GM18519 (cell line): ENCODE measurements at regions not wholly inside any gene's neighbourhood (a gene's known extent, or its start where the extent isn't known, plus 50 kb on each side); places are given as distances from the start of the nearest gene placed in this dataset.

Experiments
- ATAC-seq: cut with Tn5 transposase; IDR thresholded peaks from one replicate; pipeline ENCODE4 v1.9.1; 2021; ENCODE audit warnings: mild to moderate bottlenecking, moderate library complexity; ENCODE audit not compliant: unreplicated experiment, low FRiP score

GRCh38 chr3:118380576-118380975, 654.1 kb downstream of the IGSF11 start:
- ATAC-seq = no peak

- ATAC-seq = no peak
Measured at GRCh38 chr3:118396491-118396890, 638.2 kb downstream of the IGSF11 start.

DNA sequence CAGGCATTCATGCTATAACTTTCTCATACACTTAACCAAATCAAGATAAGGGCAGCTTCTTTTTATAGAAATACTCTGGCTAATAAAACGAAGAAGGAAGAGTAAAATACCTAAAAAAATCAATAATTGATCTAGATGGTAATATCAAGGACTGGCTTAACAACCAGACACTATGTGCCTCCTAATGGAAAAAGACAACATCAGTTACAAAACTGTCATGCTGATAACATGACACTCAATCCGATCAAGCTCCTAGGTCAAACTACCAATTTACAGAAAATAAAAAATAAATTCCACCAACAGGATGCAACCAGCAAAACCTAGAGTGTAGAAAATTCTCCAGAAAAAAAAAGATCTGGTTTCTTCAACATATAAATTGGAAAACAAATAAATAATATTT, 634.6 kb downstream of the IGSF11 start:
- no peak for ATAC-seq

DNA sequence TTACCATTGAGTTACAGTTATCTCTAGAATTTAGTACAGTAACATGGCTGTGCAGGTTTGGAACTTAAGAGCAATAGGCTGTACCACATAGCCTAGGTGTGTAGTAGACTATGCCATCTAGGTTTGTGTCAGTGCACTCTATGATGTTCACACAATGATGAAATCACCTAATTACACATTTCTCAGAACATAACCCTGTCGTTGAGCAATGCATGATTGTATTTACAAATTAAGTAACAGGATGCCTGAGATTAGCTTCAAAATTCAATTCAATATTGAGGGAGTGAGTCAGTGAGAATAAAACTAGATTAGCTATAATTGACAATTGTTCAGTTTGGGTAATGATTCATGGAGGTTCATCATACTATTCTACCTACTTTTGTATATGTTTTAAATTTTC, 633.8 kb downstream of the IGSF11 start:
- ATAC-seq = no peak

DNA sequence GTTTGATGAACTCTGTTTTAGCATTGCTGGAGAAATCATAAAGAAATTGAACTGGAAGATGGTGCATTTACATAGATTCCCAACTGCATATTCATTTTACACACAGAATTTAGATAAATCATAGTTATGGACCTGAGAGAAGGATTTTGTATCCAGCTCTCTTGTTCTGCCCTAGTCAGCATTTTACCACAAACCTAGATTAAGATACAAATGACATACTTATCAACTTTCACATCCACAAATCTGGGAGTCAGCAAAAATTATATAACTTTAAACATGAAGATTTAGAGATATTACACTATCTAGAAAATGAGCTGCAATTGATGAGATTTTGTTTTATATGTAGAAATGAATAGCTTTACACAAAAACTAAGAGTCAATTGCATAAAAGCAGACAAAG, 632.8 kb downstream of the IGSF11 start:
- no peak for ATAC-seq

- no peak for ATAC-seq
Measured at GRCh38 chr3:118402971-118403370, 631.7 kb downstream of the IGSF11 start.

GRCh38 chr3:118406562-118406961, 628.1 kb downstream of the IGSF11 start:
- ATAC-seq = no peak

DNA sequence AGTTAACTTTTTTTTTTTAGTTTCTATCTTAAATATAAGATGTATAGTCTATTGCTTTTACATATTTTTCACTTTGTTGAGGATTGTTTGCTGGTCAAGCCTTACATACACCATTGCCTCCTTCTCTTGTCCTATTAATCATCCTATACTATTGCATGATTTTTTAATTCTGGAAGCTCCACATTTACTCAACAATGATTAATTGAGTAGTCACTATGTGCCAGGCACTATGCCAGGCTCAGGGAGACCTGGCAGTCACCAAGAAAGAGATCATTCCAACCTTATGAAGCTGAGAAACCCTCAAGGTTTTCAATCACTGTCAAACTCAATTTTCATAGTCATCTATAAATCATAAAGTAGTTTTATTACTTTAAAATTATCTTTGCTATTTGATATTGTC, 626.2 kb downstream of the IGSF11 start:
- no peak for ATAC-seq

DNA sequence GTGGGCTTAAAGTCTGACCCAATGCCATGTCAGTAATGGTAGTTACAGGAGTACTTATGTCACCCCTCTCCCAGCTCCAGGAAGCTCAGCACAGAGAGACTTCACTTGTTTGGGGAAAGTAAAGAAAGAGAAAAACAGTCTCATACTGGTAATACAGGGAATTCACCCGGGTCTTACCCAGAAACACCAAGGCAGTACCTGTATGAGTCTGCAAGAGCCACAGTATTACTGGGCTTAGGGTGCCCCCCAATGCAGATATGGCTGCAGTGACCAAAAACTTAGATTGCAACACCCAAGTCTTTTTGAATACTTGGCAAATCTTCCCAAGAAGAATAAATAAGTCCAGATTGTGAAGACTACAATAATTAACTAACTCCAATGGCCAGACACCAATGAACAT, 622.1 kb downstream of the IGSF11 start:
- ATAC-seq = peak; percentile 87

DNA sequence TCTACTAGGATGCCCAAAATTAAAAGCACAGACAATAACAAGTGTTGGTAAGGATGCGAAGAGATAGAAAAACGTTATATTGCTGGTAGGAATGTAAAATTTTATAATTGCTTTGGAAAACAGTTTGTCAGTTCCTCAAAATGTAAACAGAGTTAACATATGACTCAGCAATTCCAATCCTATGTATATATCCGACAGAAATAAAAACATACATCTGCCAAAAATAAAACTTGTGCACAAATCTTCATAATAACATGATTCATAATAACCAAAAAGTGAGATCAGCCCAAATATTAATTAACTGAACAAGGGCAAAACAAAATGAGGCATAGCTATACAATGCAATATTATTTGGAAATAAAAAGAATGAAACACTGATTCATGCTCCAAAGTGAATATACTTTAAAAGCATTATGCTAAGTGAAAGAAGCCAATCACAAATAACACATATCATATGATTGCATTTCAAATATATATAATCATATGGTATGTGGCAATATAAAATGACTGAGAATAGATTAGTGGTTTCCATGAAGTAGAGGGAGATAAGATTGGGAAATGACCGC, 609.3 kb downstream of the IGSF11 start:
- ATAC-seq = no peak

- no peak for ATAC-seq
Measured at GRCh38 chr3:118433825-118434224, 600.8 kb downstream of the IGSF11 start.

- no peak for ATAC-seq
Measured at GRCh38 chr3:118435851-118436350, 598.7 kb downstream of the IGSF11 start.

DNA sequence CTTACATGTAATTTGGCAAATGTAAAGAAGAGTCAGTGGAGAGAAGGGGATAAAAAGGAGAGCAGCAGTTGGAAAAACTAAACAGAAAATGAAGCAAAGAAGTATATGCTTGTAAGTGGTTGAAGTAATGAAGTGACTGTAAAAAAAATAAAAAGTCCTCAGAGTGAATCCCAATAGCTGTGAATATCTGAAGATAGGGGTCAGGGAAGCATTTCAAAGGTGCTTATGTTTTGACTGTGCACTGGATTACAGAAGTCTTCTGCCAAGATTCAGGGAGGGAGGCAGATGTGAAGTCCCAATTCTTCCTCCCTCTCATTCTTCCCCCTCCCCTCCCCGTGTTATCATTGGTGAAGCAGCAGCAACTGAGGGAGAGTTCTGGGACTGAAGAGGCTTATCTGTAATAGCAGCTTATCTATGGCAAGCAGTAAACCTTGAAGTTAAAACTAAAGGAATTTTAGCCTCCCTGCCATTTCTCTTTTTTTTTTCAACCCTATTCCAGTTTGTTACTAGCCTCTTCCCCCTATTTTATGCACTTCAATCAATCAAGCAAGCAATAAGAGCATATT, 597.9 kb downstream of the IGSF11 start:
- ATAC-seq = no peak

DNA sequence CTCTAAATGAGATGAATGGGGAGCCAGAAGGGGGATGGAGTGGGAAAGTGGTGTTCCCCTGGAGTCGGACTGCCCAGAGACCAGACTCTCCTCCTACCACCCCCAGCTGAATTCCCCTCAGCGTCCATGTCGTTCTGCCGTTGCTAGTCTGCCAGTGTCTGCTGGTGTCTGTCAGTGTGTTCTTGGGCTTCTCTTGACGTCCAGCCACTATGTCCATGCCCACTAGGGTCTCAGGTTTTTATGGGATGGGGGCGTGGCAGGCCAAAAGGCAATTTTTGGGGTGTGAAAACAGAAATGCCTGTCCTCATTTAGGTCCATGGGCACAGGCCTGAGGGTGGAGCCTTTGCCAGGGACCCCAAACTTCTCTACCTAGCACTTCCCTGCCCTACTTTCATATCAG, 589.6 kb downstream of the IGSF11 start:
- ATAC-seq = no peak

GRCh38 chr3:118447339-118447738, 587.3 kb downstream of the IGSF11 start:
- ATAC-seq = no peak

GRCh38 chr3:118466795-118467330, 567.8 kb downstream of the IGSF11 start:
- no peak for ATAC-seq

GRCh38 chr3:118468801-118469200, 565.8 kb downstream of the IGSF11 start:
- ATAC-seq = no peak

GRCh38 chr3:118472586-118472985, 562.1 kb downstream of the IGSF11 start:
- peak; percentile 46 for ATAC-seq

GRCh38 chr3:118473343-118473742, 561.3 kb downstream of the IGSF11 start:
- ATAC-seq = no peak

DNA sequence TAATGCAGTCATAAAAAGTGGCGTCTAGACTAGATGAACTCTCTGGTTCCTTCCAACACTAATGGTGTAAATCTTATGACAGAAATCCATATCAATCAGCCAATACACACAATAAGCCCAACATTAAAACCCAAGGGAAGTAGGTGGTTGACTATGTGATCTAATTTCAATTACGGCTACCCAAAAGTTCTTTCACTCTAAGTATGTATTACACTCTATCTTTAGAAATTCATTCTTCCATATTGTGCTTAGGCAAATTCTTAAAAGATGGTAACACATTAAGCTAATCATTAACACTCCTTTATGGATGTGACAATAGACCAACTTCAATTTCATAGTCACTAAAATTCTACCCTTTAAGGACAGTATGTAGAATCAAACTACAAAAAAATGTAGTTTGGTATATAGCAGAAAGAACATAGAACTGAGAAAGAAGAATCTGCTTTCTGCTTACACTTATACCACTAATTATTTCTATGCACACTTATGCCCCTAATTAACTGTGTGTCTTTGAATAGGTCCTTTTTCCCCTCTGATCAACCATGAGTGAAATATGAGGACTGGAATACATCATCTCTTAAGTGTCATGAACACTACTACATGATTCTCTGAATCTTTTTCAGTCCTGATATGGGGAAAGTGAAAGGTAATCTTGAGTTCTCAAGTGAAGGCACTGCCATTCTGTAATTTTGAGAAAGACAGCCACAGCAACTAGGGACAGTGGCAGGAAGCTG, 557.6 kb downstream of the IGSF11 start:
- ATAC-seq = no peak

- no peak for ATAC-seq
Measured at GRCh38 chr3:118477768-118478167, 556.9 kb downstream of the IGSF11 start.
